ENCODE measurements at regions not wholly inside any gene's neighbourhood (a gene's known extent, or its start where the extent isn't known, plus 50 kb on each side); places are given as distances from the start of the nearest gene placed in this dataset.

DNA sequence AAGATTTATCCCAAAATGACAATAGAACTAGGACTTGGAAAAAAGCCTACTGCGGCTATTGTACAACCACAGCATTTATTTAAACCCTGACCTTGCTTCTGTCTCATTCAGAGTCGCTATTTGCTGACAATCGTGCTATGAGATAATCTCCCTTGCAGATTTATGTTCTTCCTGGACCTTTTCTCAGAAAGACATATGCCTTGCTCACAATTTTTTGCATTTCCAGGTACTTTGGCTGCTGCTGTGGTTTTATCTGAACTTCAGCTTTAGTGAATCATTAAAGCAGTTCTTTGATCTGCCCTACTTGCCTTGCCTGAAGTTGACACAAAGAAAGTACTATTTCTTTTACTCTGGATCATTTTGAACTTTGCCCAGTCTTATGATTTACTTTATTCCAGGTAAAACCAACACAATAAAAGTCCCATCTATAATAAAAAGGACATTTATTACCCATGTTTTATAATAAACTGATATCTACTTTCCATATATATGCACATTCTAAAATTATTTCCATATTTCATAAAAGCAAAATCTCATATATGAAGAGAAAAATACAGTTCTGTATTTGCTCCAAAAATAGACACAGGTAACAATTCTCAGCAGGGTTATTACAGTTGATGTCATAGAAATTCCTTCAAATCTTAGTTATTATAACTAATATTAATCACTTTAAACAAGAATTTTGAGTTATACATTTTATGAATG, 63.4 kb upstream of the CARD18 start:
- TF ChIP-seq, protein P1, sequence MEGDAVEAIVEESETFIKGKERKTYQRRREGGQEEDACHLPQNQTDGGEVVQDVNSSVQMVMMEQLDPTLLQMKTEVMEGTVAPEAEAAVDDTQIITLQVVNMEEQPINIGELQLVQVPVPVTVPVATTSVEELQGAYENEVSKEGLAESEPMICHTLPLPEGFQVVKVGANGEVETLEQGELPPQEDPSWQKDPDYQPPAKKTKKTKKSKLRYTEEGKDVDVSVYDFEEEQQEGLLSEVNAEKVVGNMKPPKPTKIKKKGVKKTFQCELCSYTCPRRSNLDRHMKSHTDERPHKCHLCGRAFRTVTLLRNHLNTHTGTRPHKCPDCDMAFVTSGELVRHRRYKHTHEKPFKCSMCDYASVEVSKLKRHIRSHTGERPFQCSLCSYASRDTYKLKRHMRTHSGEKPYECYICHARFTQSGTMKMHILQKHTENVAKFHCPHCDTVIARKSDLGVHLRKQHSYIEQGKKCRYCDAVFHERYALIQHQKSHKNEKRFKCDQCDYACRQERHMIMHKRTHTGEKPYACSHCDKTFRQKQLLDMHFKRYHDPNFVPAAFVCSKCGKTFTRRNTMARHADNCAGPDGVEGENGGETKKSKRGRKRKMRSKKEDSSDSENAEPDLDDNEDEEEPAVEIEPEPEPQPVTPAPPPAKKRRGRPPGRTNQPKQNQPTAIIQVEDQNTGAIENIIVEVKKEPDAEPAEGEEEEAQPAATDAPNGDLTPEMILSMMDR (IDR thresholded peaks at IDR 0.05): no peak
- no peak for TF ChIP-seq POLR2A (IDR thresholded peaks at IDR 0.05)
